Ramos (cell line): ENCODE measurements at regions not wholly inside any gene's neighbourhood (a gene's known extent, or its start where the extent isn't known, plus 50 kb on each side); places are given as distances from the start of the nearest gene placed in this dataset.
"Not testable (repeated sequence)": the region's sequence is repeated elsewhere in the genome, so short reads cannot be mapped to it uniquely, and the experiment has no call there.

ENCODE experiments used
- in situ Hi-C: fragments of 300-500 bp; cut with MboI; formaldehyde crosslinking; loops from one replicate; pipeline ENCODE4 v1.14.3; 2022; ENCODE audit warnings: low sequenced_read_pairs; ENCODE audit not compliant: unreplicated experiment

DNA sequence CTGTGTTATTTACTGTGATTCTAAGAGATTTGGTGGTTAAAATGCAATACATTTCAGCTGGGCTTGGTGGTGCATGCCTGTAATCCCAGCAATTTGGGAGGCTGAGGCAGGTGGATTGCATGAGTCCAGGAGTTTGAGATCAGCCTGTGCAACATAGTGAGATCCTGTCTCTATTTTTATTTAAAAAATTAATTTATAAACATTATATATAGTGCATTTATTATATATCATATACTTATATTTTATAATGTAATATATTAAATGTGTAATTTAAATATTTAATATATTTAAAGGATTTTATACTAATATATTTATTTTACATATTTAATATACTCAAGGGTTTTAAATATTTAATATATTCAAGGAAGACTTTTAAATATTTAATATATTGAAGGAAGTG is 402.8 kb upstream of the PCDH15 start:
- in situ Hi-C loops: no loop called here

GRCh38 chr10:55203319-55203718 is 402.3 kb upstream of the PCDH15 start:
- in situ Hi-C loops: no loop called here

- in situ Hi-C loops: no loop called here
Measured at GRCh38 chr10:55200020-55200419, 399.0 kb upstream of the PCDH15 start.

DNA sequence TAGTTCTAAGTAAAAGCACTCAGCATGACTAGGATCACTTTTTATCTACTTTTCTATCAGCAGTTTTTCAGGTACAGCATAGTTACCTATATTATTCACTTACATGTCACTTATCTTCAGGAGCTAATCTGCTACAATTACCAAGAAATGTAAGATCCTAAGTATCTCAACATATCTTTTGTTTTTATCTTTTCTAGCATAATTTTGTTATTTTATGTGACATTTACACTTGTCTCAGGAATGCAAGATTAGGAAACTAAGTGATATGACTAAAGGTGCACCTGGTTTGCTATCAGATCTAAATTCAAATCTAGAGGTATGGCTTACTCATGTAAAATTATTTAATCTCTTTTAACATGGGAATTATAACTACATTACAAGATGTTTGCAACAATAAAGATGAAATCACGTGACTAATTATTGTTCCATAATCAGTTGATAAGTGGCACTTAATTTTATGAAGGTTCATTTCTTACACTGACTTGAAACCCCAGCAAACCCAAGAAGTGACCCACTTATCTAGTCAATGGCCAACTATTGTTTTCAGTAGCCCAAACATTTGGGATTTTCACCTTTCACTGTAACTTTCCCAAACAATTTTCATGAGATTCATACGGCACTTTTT is 390.3 kb upstream of the PCDH15 start:
- in situ Hi-C loops: no loop called here

- in situ Hi-C loops: no loop called here
Measured at GRCh38 chr10:55183993-55184392, 383.0 kb upstream of the PCDH15 start.

GRCh38 chr10:55180357-55180756 is 379.3 kb upstream of the PCDH15 start:
- in situ Hi-C loops: no loop called here

- in situ Hi-C loops: no loop called here
Measured at GRCh38 chr10:55174419-55174818, 373.4 kb upstream of the PCDH15 start.

DNA sequence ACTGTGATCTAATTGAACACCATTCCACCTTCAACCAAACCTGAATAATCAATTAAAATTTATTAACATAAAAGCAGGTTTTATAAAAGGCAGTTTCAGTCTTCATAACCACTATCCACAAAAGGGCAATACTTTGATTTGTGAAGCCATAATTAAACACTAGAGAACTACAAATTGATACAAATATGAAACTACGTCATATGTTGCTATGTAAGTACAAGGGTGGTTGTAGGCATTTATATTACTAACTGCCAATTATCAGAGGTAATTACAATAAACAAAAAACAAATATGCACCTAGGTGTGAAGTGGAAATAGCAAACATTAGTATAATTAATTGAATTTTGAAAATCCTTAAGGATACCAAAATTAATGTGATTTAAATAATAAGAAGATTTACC is 368.5 kb upstream of the PCDH15 start:
- in situ Hi-C loops: no loop called here

DNA sequence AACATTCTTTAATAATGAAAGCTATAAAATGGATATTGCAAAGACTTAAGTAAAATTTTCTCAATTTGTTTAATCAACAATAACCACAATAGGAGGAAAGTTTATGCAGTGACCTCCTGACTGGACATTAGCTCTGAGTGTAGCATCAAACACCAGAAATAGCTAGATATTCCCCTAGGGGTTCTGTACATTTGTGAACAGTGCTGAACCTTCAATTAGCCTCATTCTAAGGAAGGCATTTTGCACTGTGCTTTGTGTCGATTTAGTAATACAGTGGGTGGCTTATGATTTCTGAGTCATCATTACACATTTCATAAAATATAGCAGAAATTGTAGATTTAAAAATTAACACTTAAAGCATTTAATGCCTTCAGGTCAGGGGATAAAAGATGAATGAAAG is 367.3 kb upstream of the PCDH15 start:
- in situ Hi-C loops: no loop called here

DNA sequence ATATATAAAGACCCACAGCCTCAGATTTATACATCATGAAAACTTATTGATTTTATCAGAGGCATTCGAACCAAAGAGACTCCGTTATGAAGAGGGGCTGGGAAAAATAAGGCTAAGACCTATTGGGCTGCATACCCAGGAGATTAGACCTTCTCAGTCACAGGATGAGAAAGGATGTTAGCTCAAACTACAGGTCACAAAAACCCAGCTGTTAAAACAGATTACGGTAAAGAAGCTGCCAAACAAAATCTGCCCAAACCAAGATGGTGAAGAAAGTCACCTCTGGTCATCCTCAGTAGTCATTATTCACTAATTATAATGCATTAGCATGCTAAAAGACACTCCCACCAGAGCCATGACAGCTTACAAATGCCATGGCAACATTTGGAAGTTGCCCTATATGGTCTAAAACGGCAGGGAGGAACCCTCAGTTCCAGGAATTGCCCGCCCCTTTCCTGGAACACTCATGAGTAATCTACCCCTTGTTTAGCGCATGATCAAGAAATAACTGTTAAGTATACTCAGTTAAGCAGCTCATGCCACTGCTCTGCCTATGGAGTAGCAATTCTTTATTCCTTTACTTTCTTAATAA is 362.5 kb upstream of the PCDH15 start:
- in situ Hi-C loops: no loop called here

DNA sequence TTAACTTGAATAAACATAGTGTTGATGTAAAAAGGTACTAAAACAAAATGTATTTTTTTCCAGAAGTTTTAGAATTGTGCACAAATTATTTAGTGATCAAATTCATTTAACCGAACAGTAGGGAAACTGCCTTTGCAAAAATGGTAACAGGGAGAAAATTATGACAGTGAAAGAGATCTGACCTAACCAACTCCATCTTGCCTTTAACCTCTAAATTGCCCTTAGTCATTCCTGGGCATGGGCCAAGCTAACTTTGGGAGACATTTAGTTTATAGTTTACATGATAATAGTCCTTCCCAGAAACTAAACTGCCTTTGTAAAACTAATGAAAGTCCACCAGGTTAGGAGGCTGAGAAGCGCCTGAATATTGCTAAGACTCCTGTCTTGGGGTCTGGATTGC is 361.3 kb upstream of the PCDH15 start:
- in situ Hi-C loops: not testable (repeated sequence)

GRCh38 chr10:55160655-55161283 is 359.7 kb upstream of the PCDH15 start:
- in situ Hi-C loops: no loop called here

- in situ Hi-C loops: no loop called here
Measured at GRCh38 chr10:55158633-55159032, 357.6 kb upstream of the PCDH15 start.

DNA sequence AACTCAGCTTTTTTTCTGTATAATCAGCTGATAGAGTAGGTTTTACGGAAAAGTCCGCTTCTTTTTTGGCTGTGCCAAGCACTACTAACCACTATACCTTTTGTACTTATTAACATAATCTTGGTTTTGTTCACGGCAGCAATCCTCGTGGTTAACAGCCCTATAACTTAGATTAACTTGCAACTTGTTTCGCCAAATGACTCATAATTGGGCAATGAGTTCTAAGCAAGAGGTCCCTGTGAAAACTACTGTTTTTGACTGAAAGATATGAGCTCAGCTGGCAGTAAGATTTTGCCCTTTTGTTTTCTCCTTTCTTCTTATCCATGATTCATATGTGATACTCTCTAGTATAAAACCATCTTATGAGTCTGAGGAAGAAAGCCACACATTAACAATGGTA is 345.0 kb upstream of the PCDH15 start:
- in situ Hi-C loops: no loop called here

DNA sequence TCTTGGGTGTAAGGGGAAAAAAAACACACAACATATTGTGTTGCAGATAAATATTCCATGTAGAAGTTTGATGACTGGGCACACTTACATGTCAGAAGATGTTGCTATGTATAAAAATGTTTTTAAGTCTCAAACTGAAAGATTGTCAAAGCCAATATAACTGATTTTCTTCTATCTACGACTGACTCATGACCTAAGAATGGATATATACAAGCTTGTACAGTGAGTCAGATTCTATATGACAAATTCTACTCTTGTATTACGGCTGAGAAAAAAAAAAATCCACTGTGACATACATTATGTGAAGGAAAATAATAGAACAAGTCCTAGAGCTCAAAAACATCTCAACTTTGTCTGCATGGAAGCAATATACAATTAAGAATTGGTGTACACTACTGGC is 343.0 kb upstream of the PCDH15 start:
- in situ Hi-C loops: no loop called here

DNA sequence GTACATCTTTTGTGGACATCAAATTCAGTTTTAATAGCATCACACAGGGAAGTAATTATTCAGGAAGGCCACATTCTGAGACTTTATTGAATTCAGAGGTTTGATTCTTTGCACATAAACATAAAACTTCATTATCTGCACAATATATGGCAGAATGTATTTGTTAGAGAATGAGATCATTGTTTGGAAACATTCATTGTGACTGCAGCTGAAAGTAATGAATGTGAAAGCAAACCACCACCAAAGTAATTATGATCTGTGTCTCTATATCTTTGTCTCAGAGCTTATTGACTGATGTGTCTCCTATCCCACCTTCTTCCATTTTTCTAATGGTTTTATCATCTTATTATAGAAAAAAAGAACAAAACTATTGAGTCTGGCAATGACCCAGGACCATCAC is 340.9 kb upstream of the PCDH15 start:
- in situ Hi-C loops: no loop called here

DNA sequence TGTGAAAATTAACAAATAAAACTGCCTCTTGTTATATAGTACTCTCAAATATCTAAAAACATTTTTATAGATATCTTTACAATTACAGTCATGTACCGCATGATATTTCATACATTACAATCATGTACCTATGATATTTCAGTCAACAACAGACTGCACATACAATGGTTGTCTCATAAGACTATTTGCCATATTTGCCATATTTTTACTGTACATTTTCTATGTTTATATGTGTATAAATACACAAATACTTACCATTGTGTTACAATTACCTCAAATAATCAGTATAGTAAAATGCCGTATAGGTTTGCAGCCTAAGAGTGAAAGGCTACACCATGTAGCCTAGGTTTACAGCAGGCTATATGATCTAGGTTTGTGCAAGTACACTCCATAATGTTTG is 336.0 kb upstream of the PCDH15 start:
- in situ Hi-C loops: no loop called here

DNA sequence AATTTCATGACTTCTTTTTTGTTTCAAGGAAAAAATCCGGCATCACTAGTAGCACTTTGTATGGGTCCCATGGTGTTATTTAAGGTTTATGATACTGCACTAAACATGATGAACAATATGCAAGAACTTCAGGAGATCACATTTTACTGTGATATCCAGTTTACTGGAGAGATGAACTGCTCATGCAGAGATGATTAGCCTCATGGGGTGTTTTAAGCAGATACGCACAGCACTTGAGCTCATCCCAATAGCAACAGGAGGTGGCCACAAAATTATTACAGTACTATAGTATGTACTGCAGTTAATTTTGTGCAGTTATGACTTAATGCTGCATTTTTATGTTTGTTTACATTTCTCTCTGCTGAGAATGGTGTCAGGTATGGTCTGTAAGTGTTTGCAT is 303.7 kb upstream of the PCDH15 start:
- in situ Hi-C loops: no loop called here

- in situ Hi-C loops: loop anchor here (25.0 kb wide), 1 partner anchor 639 kb away; no protein-coding TSS in a partner anchor
Measured at GRCh38 chr10:55098452-55098851, 297.4 kb upstream of the PCDH15 start.

GRCh38 chr10:55091691-55092328 is 290.8 kb upstream of the PCDH15 start:
- in situ Hi-C loops: loop anchor here (25.0 kb wide), 1 partner anchor 645 kb away; no protein-coding TSS in a partner anchor

- in situ Hi-C loops: loop anchor here (25.0 kb wide), 1 partner anchor 659 kb away; no protein-coding TSS in a partner anchor
Measured at GRCh38 chr10:55078121-55078520, 277.1 kb upstream of the PCDH15 start.
